H1 (cell line): ENCODE measurements at regions not wholly inside any gene's neighbourhood (a gene's known extent, or its start where the extent isn't known, plus 50 kb on each side); places are given as distances from the start of the nearest gene placed in this dataset.

ENCODE experiments used
- BCL11A ChIP-seq, 2 experiments: IDR thresholded peaks; one replicate each; pipeline ENCODE4 v1.6.1; 2011; ENCODE audit warnings: low read depth in 2 of 2, low read length in 2 of 2, mild to moderate bottlenecking in 2 of 2
- CBX8 ChIP-seq: fragments of 300-800, 300-1000 bp; sonication (generic); IDR thresholded peaks from 2 replicates; pipeline ENCODE4 v1.7.1; 2016; ENCODE audit warnings: low read depth, low read length, borderline replicate concordance
- CHD2 ChIP-seq: IDR thresholded peaks from 2 replicates; pipeline ENCODE4 v1.6.1; 2012; ENCODE audit warnings: low read length, improper control_type of control experiment
- CHD7 ChIP-seq: fragments of 300-600 bp; sonication (generic); IDR thresholded peaks from 2 replicates; pipeline ENCODE4 v1.7.1; 2012; ENCODE audit warnings: low read length, moderate library complexity, mild to moderate bottlenecking, inconsistent platforms; ENCODE audit not compliant: insufficient replicate concordance
- EP300 ChIP-seq, 2 experiments: IDR thresholded peaks; 1 replicate in 1 of 2; 2 replicates in 1 of 2; pipeline ENCODE4 v1.6.1; 2011 to 2012; ENCODE audit warnings: low read depth in 2 of 2, low read length in 2 of 2, mild to moderate bottlenecking in 2 of 2, borderline replicate concordance in 1 of 2, inconsistent platforms in 1 of 2, moderate library complexity in 1 of 2
- JUND ChIP-seq: IDR thresholded peaks from 2 replicates; pipeline ENCODE4 v1.6.1; 2011; ENCODE audit warnings: mild to moderate bottlenecking, improper control_type of control experiment, low read length
- MAFK ChIP-seq: IDR thresholded peaks from 2 replicates; pipeline ENCODE4 v1.6.1; 2012; ENCODE audit warnings: low read depth, mild to moderate bottlenecking, improper control_type of control experiment, low read length
- RFX5 ChIP-seq: IDR thresholded peaks from 2 replicates; pipeline ENCODE4 v1.6.1; 2011; ENCODE audit warnings: low read depth, low read length, improper control_type of control experiment, borderline replicate concordance
- SIN3A ChIP-seq, 2 experiments: IDR thresholded peaks in 1 of 2; conservative IDR thresholded peaks in 1 of 2; 2 replicates each; pipeline ENCODE4 v1.6.1; 2011 to 2012; ENCODE audit warnings: low read length in 2 of 2, improper control_type of control experiment in 1 of 2, low read depth in 1 of 2, mild to moderate bottlenecking in 1 of 2
- SIX5 ChIP-seq: IDR thresholded peaks from 2 replicates; pipeline ENCODE4 v1.6.1; 2011; ENCODE audit warnings: mild to moderate bottlenecking, low read depth, low read length
- SUZ12 ChIP-seq: fragments of 200-600 bp; sonication (generic); IDR thresholded peaks from 2 replicates; pipeline ENCODE4 v1.6.1; 2012; ENCODE audit warnings: mild to moderate bottlenecking, inconsistent platforms, low read length, moderate library complexity, mixed read lengths

DNA sequence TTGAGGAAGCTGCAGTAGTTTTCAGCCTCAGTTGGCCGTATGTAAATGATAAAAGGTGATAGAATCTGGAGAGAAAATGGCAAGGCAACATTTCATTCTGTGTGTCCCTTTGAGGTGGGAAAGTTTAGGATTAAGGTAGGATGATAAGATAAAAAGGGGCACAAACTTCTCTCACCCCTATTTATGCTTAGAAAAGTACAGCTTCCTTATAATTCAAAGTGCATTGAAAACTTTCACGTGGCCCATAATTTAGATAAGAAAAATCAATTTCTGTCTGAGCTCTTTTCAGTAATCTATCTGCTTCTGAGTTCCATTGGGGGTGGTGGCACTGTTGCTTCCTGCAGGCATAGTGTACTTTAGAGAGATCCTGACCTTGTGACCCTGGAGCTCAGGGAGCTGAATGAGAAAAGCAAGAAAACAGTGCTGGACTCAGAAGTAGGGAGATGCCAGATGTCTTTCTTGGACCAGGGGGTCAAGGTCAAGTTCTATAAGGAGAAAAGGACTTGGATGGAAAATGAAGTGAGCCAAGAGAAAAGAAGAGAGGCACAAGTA, 187.3 kb downstream of the NDFIP2 start (continued):
- TF ChIP-seq CHD7 (no peak), SUZ12 (no peak), CHD2 (no peak), EP300 (IDR thresholded peaks at IDR 0.05; ENCODE audit: borderline replicate concordance in 1 of 2, low read depth in 2 of 2, low read length in 2 of 2) (no peak), MAFK (no peak), SIN3A (conservative IDR thresholded peaks at IDR 0.05 in 1 of 2, IDR thresholded peaks at IDR 0.05 in 1 of 2; ENCODE audit: low read depth in 1 of 2, low read length in 2 of 2) (no peak), SIX5 (no peak), CBX8 (no peak), RFX5 (no peak), BCL11A (IDR thresholded peaks at IDR 0.05; ENCODE audit: low read depth in 2 of 2, low read length in 2 of 2) (no peak), JUND (no peak)
